SU-DHL-6 (cell line): ENCODE measurements at regions not wholly inside any gene's neighbourhood (a gene's known extent, or its start where the extent isn't known, plus 50 kb on each side); places are given as distances from the start of the nearest gene placed in this dataset.

ENCODE experiments used
- H2AFZ ChIP-seq: fragments of 200-600 bp; sonication (generic); 2 replicates; pipeline ENCODE4 v1.6.1; 2014; ENCODE audit warnings: low read depth, mild to moderate bottlenecking, moderate library complexity, mixed read lengths, antibody characterized with exemption, low read length; ENCODE audit not compliant: severe bottlenecking
- H3F3A ChIP-seq: fragments of 200-600 bp; shearing (Covaris generic); 2 replicates; pipeline ENCODE4 v1.6.0; 2016; ENCODE audit warnings: antibody characterized with exemption, mild to moderate bottlenecking; ENCODE audit not compliant: insufficient read depth
- H3K27ac ChIP-seq: fragments of 200-600 bp; sonication (generic); 2 replicates; pipeline ENCODE4 v1.5.1; 2016; ENCODE audit warnings: low read depth, mild to moderate bottlenecking, low read length, moderate library complexity, mixed read lengths
- H3K27me3 ChIP-seq: fragments of 200-600 bp; sonication (generic), shearing (Covaris generic); 2 replicates; pipeline ENCODE4 v1.6.0; 2014; ENCODE audit warnings: mild to moderate bottlenecking, low read length
- H3K36me3 ChIP-seq: fragments of 200-600 bp; sonication (generic); 2 replicates; pipeline ENCODE4 v1.6.1; 2014; ENCODE audit warnings: mild to moderate bottlenecking, low read length, mixed read lengths
- H3K4me2 ChIP-seq: fragments of 300-600, 200-600 bp; shearing (Covaris generic), sonication (generic); 2 replicates; pipeline ENCODE4 v1.6.0; 2014; ENCODE audit warnings: low read length, low read depth, mild to moderate bottlenecking; ENCODE audit not compliant: poor library complexity, severe bottlenecking
- H3K4me3 ChIP-seq: fragments of 200-600 bp; sonication (generic); 2 replicates; pipeline ENCODE4 v1.5.1; 2014; ENCODE audit warnings: antibody characterized with exemption, low read length, mild to moderate bottlenecking, mixed read lengths; ENCODE audit not compliant: insufficient read depth, poor library complexity, severe bottlenecking
- H3K79me2 ChIP-seq: fragments of 200-600 bp; sonication (generic); 2 replicates; pipeline ENCODE4 v1.6.1; 2014; ENCODE audit warnings: mild to moderate bottlenecking, low read length, moderate library complexity; ENCODE audit not compliant: insufficient read depth
- H3K9ac ChIP-seq: fragments of 200-600 bp; sonication (generic); 2 replicates; pipeline ENCODE4 v1.7.0; 2014; ENCODE audit warnings: mild to moderate bottlenecking, low read length
- H3K9me2 ChIP-seq: fragments of 200-600 bp; sonication (generic); replicated peaks from 2 replicates; pipeline ENCODE4 v1.6.1; 2014; ENCODE audit warnings: low read length; ENCODE audit not compliant: insufficient read depth
- H3K9me3 ChIP-seq: fragments of 200-600 bp; sonication (generic); 2 replicates; pipeline ENCODE4 v1.6.1; 2014; ENCODE audit warnings: low read length, mixed read lengths; ENCODE audit not compliant: insufficient read depth
- H4K20me1 ChIP-seq: fragments of 200-600 bp; sonication (generic); 2 replicates; pipeline ENCODE4 v1.6.1; 2014; ENCODE audit warnings: low read depth, mild to moderate bottlenecking, antibody characterized with exemption, low read length, moderate library complexity, mixed read lengths
- CTCF ChIP-seq: fragments of 200-600 bp; sonication (generic); IDR thresholded peaks from one replicate; pipeline ENCODE4 v1.5.1; 2017; ENCODE audit warnings: antibody characterized with exemption, mild to moderate bottlenecking, low read length, moderate library complexity; ENCODE audit not compliant: insufficient read depth, poor library complexity, severe bottlenecking
- EZH2phosphoT487 ChIP-seq: fragments of 200-600 bp; sonication (generic), shearing (Covaris generic); conservative IDR thresholded peaks from 2 replicates; pipeline ENCODE4 v1.6.1; 2018; ENCODE audit warnings: mild to moderate bottlenecking, antibody characterized with exemption, low read length, moderate library complexity, mixed read lengths

GRCh38 chr17:74096456-74096855 lies 107.0 kb upstream of the RPL38 start:
- H3K27me3 ChIP-seq: no peaks in the 10 kb centered on the region
- no peak overlapping the region for H3K27ac ChIP-seq
- no peaks in the 10 kb centered on the region for H3K9me3 ChIP-seq
- H3K4me2 ChIP-seq: no peak overlapping the region
- H3K79me2 ChIP-seq: no peaks in the 10 kb centered on the region
- no peak overlapping the region for H2AFZ ChIP-seq
- H3K9me2 ChIP-seq: no peaks in the 10 kb centered on the region
- H3K4me3 ChIP-seq: no peak overlapping the region
- no peaks in the 10 kb centered on the region for H3K36me3 ChIP-seq
- H3K9ac ChIP-seq: no peak overlapping the region
- no peaks in the 10 kb centered on the region for H3F3A ChIP-seq
- TF ChIP-seq CTCF: no peak
- no peak for TF ChIP-seq EZH2phosphoT487
- H4K20me1 ChIP-seq: no peaks in the 10 kb centered on the region

- Histone ChIP-seq H3K27ac (no peak overlapping the region), H4K20me1 (no peaks in the 10 kb centered on the region), H3K27me3 (no peaks in the 10 kb centered on the region), H3K4me3 (no peak overlapping the region), H3F3A (no peaks in the 10 kb centered on the region), H3K4me2 (no peak overlapping the region), H3K79me2 (no peaks in the 10 kb centered on the region), H3K9me3 (no peaks in the 10 kb centered on the region), H3K9ac (no peak overlapping the region), H3K36me3 (no peaks in the 10 kb centered on the region), H3K9me2 (no peaks in the 10 kb centered on the region), H2AFZ (no peak overlapping the region)
- TF ChIP-seq EZH2phosphoT487 (no peak), CTCF (no peak)
Observed at GRCh38 chr17:74097450-74098135, 105.9 kb upstream of the RPL38 start.

GRCh38 chr17:74098136-74099024 lies 105.1 kb upstream of the RPL38 start:
- no peak overlapping the region for H3K9ac ChIP-seq
- no peak overlapping the region for H3K4me2 ChIP-seq
- no peak for TF ChIP-seq CTCF
- no peak for TF ChIP-seq EZH2phosphoT487
- no peaks in the 10 kb centered on the region for H3K9me2 ChIP-seq
- H3K27ac ChIP-seq: no peak overlapping the region
- H4K20me1 ChIP-seq: no peaks in the 10 kb centered on the region
- H3K4me3 ChIP-seq: no peak overlapping the region
- H3K9me3 ChIP-seq: no peaks in the 10 kb centered on the region
- no peaks in the 10 kb centered on the region for H3F3A ChIP-seq
- H2AFZ ChIP-seq: no peak overlapping the region
- no peaks in the 10 kb centered on the region for H3K79me2 ChIP-seq
- H3K27me3 ChIP-seq: no peaks in the 10 kb centered on the region
- no peaks in the 10 kb centered on the region for H3K36me3 ChIP-seq
